PC-3 (cell line): ENCODE measurements at regions not wholly inside any gene's neighbourhood (a gene's known extent, or its start where the extent isn't known, plus 50 kb on each side); places are given as distances from the start of the nearest gene placed in this dataset.

Experiments used
- EZH2 ChIP-seq: fragments of 300-600 bp; sonication (generic); IDR thresholded peaks from one replicate; pipeline ENCODE4 v1.6.1; 2017; ENCODE audit warnings: antibody characterized with exemption, mild to moderate bottlenecking, low read length; ENCODE audit not compliant: unreplicated experiment
- EZH2phosphoT487 ChIP-seq: fragments of 300-600 bp; sonication (generic); IDR thresholded peaks from 2 replicates; pipeline ENCODE4 v1.6.1; 2018; ENCODE audit warnings: mild to moderate bottlenecking, antibody characterized with exemption, low read length, borderline replicate concordance
- TF ChIP-seq, protein P1 (sequence below): fragments of 300-600 bp; sonication (generic); conservative IDR thresholded peaks from 2 replicates; pipeline ENCODE4 v1.5.1; 2017; ENCODE audit warnings: antibody characterized with exemption, low read depth, mild to moderate bottlenecking, low read length

GRCh38 chr10:42988069-42988468 is 88.8 kb upstream of the RET start:
- TF ChIP-seq, protein P1, sequence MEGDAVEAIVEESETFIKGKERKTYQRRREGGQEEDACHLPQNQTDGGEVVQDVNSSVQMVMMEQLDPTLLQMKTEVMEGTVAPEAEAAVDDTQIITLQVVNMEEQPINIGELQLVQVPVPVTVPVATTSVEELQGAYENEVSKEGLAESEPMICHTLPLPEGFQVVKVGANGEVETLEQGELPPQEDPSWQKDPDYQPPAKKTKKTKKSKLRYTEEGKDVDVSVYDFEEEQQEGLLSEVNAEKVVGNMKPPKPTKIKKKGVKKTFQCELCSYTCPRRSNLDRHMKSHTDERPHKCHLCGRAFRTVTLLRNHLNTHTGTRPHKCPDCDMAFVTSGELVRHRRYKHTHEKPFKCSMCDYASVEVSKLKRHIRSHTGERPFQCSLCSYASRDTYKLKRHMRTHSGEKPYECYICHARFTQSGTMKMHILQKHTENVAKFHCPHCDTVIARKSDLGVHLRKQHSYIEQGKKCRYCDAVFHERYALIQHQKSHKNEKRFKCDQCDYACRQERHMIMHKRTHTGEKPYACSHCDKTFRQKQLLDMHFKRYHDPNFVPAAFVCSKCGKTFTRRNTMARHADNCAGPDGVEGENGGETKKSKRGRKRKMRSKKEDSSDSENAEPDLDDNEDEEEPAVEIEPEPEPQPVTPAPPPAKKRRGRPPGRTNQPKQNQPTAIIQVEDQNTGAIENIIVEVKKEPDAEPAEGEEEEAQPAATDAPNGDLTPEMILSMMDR, result no peak
- TF ChIP-seq EZH2, result no peak
- TF ChIP-seq EZH2phosphoT487, result no peak
